Psoas muscle (tissue), 7 donors: ENCODE measurements at regions not wholly inside any gene's neighbourhood (a gene's known extent, or its start where the extent isn't known, plus 50 kb on each side); places are given as distances from the start of the nearest gene placed in this dataset.

Experiments used
- ATAC-seq, 4 donors: fragments of 200-7000 bp; cut with Tn5 transposase; one replicate each; pipeline ENCODE4 v1.9.1; 2020; ENCODE audit warnings: moderate library complexity in 3 of 4, mild to moderate bottlenecking in 2 of 4
- DNase-seq, 2 donors: peaks; one replicate each; pipeline ENCODE4 v3.0.0-alpha.2; 2020
- H3K27ac ChIP-seq: fragments of 200-600 bp; one replicate; pipeline ENCODE4 v1.8.0; 2022
- H3K27me3 ChIP-seq, 3 donors: fragments of 200-600 bp in 1 of 3; one replicate each; pipeline versions ENCODE4 v1.6.1 to v1.8.0; 2013 to 2022; ENCODE audit warnings: low read length in 2 of 3, mild to moderate bottlenecking in 2 of 3, moderate library complexity in 1 of 3; ENCODE audit not compliant: insufficient read depth in 3 of 3
- H3K36me3 ChIP-seq, 2 donors: fragments of 200-600 bp in 1 of 2; one replicate each; pipeline versions ENCODE4 v1.6.1 to v1.8.0; 2013 to 2022; ENCODE audit warnings: low read depth in 1 of 2, mild to moderate bottlenecking in 1 of 2, moderate library complexity in 1 of 2; ENCODE audit not compliant: insufficient read depth in 1 of 2
- H3K4me1 ChIP-seq: fragments of 200-600 bp; one replicate; pipeline ENCODE4 v1.8.0; 2022
- H3K4me3 ChIP-seq: fragments of 200-600 bp; one replicate; pipeline ENCODE4 v1.8.0; 2022; ENCODE audit warnings: mild to moderate bottlenecking
- H3K9me3 ChIP-seq: fragments of 200-600 bp; one replicate; pipeline ENCODE4 v1.8.0; 2022
- CTCF ChIP-seq: fragments of 200-600 bp; IDR thresholded peaks from one replicate; pipeline ENCODE4 v1.8.0; 2022; ENCODE audit warnings: antibody characterized with exemption
- WGBS, 3 donors: extraction: QIAGEN DNeasy Blood & Tissue Kit; methylation state at CpG; one replicate each; pipeline versions ENCODE4 v1.1.6 to v1.1.7; 2013; 5-methylcytosine and 5-hydroxymethylcytosine counted together
- intact Hi-C, 2 donors: fragments of 100-400 bp; cut with DNase I; formaldehyde crosslinking; loops; one replicate each; pipeline versions ENCODE4 v1.11.0 to v1.14.2; 2022
- donor health status: healthy with polysubstance abuse.
- donor health status: DM: no; HTN: no; CAD: no; lungs with moderate emphysema.
- donor health status: Bipolar disorder and iron deficiency.
- donor health status: healthy.
- donor health status: DM: yes; HTN: yes; CAD: no.
- donor health status: DM: no; HTN: no; CAD: no.
- donor health status: DM: yes; HTN: yes; CAD: no.

- ATAC-seq (no peak), DNase-seq (no peak)
- no peaks in the 10 kb centered on the region for H3K27me3 ChIP-seq
- H3K4me3 ChIP-seq = no peak overlapping the region
- TF ChIP-seq CTCF = no peak
- 39 to 43% (median 42%) methylated on average over 7 of the region's 7 CpGs for WGBS, 3 donors
- H3K36me3 ChIP-seq = no peaks in the 10 kb centered on the region
- H3K27ac ChIP-seq = no peak overlapping the region
- intact Hi-C loops = no loop called here
- H3K4me1 ChIP-seq = no peaks in the 10 kb centered on the region
- H3K9me3 ChIP-seq = peaks cover 3% of the 10 kb centered on the region
Observed at GRCh38 chr15:81575436-81576123, 201.6 kb upstream of the TMC3 start.

GRCh38 chr15:81573098-81573746, 199.2 kb upstream of the TMC3 start:
- ATAC-seq = no peak
- TF ChIP-seq CTCF = no peak
- Histone ChIP-seq H3K36me3 (no peaks in the 10 kb centered on the region), H3K4me1 (no peaks in the 10 kb centered on the region), H3K4me3 (no peak overlapping the region), H3K27ac (no peak overlapping the region), H3K9me3 (no peaks in the 10 kb centered on the region), H3K27me3 (no peaks in the 10 kb centered on the region)
- intact Hi-C loops = no loop called here
- no peak for DNase-seq
- 76 to 81% (median 78%) methylated on average over 9 of the region's 9 CpGs for WGBS, 3 donors

GRCh38 chr15:81572190-81572589, 198.2 kb upstream of the TMC3 start:
- Histone ChIP-seq H3K4me1 (no peaks in the 10 kb centered on the region), H3K27me3 (no peaks in the 10 kb centered on the region), H3K36me3 (no peaks in the 10 kb centered on the region), H3K27ac (no peak overlapping the region), H3K9me3 (no peaks in the 10 kb centered on the region), H3K4me3 (no peak overlapping the region)
- intact Hi-C loops = no loop called here
- ATAC-seq (no peak), DNase-seq (no peak)
- no peak for TF ChIP-seq CTCF

GRCh38 chr15:81569286-81570080, 195.5 kb upstream of the TMC3 start:
- Histone ChIP-seq H3K36me3 (no peaks in the 10 kb centered on the region), H3K4me3 (no peak overlapping the region), H3K4me1 (no peaks in the 10 kb centered on the region), H3K27ac (no peak overlapping the region), H3K9me3 (no peaks in the 10 kb centered on the region), H3K27me3 (no peaks in the 10 kb centered on the region)
- intact Hi-C loops = no loop called here
- TF ChIP-seq CTCF = no peak
- no peak for DNase-seq
- WGBS, 3 donors = 56 to 64% (median 59%) methylated on average over 4 of the region's 4 CpGs
- ATAC-seq = no peak
